ENCODE measurements at regions not wholly inside any gene's neighbourhood (a gene's known extent, or its start where the extent isn't known, plus 50 kb on each side); places are given as distances from the start of the nearest gene placed in this dataset.
A peak's percentile ranks its signal among the peaks of the same experiment; 100 is the strongest.

GRCh38 chr6:15841937-15842726, 179.3 kb upstream of the DTNBP1 start:
- H3K27ac Mint-ChIP-seq: no peak overlapping the region
- peaks cover 30% of the 10 kb centered on the region for H3K4me1 Mint-ChIP-seq (ENCODE audit: unreplicated experiment)
- no peak overlapping the region for H3K4me3 Mint-ChIP-seq
- TF ChIP-seq, protein P1, sequence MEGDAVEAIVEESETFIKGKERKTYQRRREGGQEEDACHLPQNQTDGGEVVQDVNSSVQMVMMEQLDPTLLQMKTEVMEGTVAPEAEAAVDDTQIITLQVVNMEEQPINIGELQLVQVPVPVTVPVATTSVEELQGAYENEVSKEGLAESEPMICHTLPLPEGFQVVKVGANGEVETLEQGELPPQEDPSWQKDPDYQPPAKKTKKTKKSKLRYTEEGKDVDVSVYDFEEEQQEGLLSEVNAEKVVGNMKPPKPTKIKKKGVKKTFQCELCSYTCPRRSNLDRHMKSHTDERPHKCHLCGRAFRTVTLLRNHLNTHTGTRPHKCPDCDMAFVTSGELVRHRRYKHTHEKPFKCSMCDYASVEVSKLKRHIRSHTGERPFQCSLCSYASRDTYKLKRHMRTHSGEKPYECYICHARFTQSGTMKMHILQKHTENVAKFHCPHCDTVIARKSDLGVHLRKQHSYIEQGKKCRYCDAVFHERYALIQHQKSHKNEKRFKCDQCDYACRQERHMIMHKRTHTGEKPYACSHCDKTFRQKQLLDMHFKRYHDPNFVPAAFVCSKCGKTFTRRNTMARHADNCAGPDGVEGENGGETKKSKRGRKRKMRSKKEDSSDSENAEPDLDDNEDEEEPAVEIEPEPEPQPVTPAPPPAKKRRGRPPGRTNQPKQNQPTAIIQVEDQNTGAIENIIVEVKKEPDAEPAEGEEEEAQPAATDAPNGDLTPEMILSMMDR (conservative IDR thresholded peaks at IDR 0.05): no peak
- no peaks in the 10 kb centered on the region for H3K27me3 Mint-ChIP-seq
- H3K9me3 Mint-ChIP-seq: no peaks in the 10 kb centered on the region
- DNase-seq (ENCODE audit: extremely low spot score, unreplicated experiment): no peak
- H3K36me3 Mint-ChIP-seq: no peaks in the 10 kb centered on the region

DNA sequence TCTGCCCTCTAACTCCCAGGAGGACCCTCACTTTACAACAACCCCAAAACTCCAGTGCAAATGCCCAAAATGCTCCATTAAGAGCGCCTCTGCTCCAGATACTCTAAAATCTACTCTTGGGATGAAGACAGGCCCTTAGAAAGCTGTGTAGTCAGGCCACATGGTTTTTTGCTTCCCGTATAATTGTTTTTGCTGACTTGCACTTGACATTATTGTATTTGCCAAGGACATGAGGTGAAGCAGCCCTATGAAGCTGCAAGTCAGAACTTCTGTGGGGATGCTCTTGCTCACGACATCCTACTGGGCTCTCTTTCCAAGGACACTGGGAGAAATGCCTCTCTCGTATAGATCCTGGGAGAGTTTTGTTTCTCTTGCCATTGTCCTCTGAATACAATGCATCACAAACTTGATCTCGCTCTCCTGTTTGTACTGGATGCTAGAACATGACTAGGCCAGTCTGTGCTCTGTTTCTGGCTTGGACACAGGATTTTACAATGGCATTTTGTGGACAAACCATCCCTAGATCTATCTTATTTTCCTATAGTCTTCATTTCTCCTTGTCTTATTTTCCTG, 177.2 kb upstream of the DTNBP1 start:
- Mint-ChIP-seq H3K9me3 (no peaks in the 10 kb centered on the region), H3K4me3 (no peak overlapping the region), H3K4me1 (ENCODE audit: unreplicated experiment) (peaks cover 30% of the 10 kb centered on the region), H3K27ac (no peak overlapping the region), H3K27me3 (no peaks in the 10 kb centered on the region), H3K36me3 (no peaks in the 10 kb centered on the region)
- TF ChIP-seq, protein P1 (conservative IDR thresholded peaks at IDR 0.05): no peak
- no peak for DNase-seq (ENCODE audit: extremely low spot score, unreplicated experiment)

- H3K9me3 Mint-ChIP-seq: no peaks in the 10 kb centered on the region
- TF ChIP-seq, protein P1 (conservative IDR thresholded peaks at IDR 0.05): no peak
- DNase-seq (ENCODE audit: extremely low spot score, unreplicated experiment): no peak
- no peaks in the 10 kb centered on the region for H3K27me3 Mint-ChIP-seq
- H3K4me1 Mint-ChIP-seq (ENCODE audit: unreplicated experiment): peaks cover 10% of the 10 kb centered on the region
- no peak overlapping the region for H3K27ac Mint-ChIP-seq
- H3K4me3 Mint-ChIP-seq: no peak overlapping the region
- H3K36me3 Mint-ChIP-seq: no peaks in the 10 kb centered on the region
Observed at GRCh38 chr6:15837205-15837604, 174.4 kb upstream of the DTNBP1 start.

DNA sequence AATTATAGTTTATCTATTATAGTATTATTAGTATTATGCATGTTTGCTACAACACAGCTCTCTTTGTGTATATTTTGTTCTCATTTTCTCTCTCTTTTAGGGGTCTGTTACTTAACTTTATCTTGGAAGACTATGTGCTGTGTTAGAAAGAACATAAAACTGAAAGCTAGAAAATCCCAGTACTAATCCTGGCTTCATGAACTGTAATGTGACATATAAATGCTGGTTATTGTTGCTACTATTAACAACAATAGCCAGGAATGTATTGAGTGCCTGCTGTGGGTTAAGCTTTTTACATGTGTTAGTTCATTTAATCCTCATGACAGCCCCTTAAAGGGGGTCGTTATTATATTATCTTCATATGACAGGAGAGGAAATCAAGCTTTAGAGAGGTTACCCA, 170.0 kb upstream of the DTNBP1 start:
- Mint-ChIP-seq H3K36me3 (no peaks in the 10 kb centered on the region), H3K4me3 (no peak overlapping the region)
- TF ChIP-seq, protein P1 (conservative IDR thresholded peaks at IDR 0.05): no peak

GRCh38 chr6:15829156-15829555, 166.3 kb upstream of the DTNBP1 start:
- DNase-seq (ENCODE audit: extremely low spot score, unreplicated experiment): no peak
- TF ChIP-seq, protein P1 (conservative IDR thresholded peaks at IDR 0.05): no peak
- Mint-ChIP-seq H3K4me3 (no peak overlapping the region), H3K36me3 (no peaks in the 10 kb centered on the region), H3K27me3 (no peaks in the 10 kb centered on the region), H3K4me1 (ENCODE audit: unreplicated experiment) (peaks cover 19% of the 10 kb centered on the region), H3K27ac (peak overlapping the region; percentile 24), H3K9me3 (peaks cover 10% of the 10 kb centered on the region)

More for the DNA sequence above, 170.0 kb upstream of the DTNBP1 start:
- Mint-ChIP-seq H3K4me1 (ENCODE audit: unreplicated experiment) (no peaks in the 10 kb centered on the region), H3K27me3 (no peaks in the 10 kb centered on the region), H3K9me3 (no peaks in the 10 kb centered on the region), H3K27ac (no peak overlapping the region)
- DNase-seq (ENCODE audit: extremely low spot score, unreplicated experiment): no peak
